GM19372 (cell line): ENCODE measurements at regions not wholly inside any gene's neighbourhood (a gene's known extent, or its start where the extent isn't known, plus 50 kb on each side); places are given as distances from the start of the nearest gene placed in this dataset.
"Not testable (repeated sequence)": the region's sequence is repeated elsewhere in the genome, so short reads cannot be mapped to it uniquely, and the experiment has no call there.

Experiments used
- ATAC-seq: cut with Tn5 transposase; IDR thresholded peaks from one replicate; pipeline ENCODE4 v1.9.1; 2021; ENCODE audit warnings: mild to moderate bottlenecking, low read depth, moderate library complexity; ENCODE audit not compliant: unreplicated experiment

DNA sequence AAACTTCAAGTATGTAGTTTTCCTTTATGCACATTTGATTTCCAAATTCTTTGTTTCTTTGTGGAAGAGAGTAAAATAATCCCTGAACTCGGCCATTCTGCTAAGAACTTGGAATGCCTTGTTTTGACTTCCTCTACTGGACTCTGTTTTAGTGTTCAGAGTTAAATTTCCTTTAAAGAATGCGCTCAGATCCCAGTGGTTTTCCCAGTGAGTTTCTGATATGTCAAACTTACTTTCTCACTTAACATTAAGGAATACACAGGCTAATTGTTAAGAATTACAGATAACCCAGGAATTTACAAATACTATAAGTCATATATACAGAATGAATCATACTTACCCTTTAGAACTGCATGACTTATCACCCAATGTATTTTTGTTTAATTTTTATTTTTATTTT is 1067.6 kb upstream of the CELF2 start:
- ATAC-seq, result no peak

DNA sequence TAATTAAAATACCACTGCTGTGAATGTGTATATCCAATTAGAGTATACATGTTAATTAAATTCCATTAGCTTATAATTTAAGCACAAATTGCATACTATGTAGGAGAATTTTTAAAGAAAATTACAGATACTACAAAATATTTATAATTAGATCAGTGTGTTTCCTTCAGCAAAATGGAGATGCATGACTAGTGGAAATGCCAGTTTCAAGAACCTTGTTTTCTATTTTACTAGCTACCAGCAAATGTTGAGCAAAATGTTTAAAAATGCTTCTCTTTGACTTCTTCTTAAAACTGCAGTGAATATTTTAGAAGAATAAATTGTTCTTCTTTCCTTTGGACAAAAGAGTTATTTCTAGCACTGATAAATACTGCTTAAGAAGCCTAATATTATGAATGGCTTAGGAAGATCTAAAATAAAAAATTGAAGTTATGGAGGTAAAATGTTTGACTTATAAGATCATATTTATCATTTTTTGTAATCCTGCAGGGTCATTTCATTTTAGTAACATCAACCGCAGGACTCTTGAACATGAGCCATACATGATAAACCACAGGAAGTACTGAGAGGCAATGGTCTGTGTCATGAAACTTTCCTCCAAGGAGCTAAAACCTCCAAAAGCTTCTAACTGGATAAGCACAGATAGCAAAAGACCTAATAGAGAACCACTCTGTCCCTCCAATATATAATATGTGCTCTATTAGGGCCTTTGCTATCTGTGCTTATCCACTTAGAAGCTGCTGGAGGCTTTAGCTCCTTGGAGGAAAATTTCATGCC is 1066.0 kb upstream of the CELF2 start:
- no peak for ATAC-seq

DNA sequence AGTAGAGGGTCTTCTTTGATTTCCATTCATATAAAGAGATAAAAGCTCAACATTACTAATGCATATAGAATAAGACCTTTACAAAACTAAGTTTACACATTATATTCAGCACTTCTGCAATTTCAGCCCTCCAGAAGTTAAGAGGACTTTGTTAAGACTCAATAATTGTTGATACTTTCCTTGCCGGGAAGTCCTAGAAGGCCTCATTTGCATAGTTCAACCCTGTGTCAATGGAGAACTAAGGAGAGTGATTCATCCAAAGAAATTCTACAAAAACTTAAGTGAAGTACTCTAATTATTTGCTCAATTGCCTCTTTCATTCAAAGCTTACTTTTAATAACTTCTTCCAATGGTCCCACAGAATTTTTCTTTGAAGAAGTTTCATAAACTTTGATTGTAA is 1060.3 kb upstream of the CELF2 start:
- ATAC-seq, result no peak

DNA sequence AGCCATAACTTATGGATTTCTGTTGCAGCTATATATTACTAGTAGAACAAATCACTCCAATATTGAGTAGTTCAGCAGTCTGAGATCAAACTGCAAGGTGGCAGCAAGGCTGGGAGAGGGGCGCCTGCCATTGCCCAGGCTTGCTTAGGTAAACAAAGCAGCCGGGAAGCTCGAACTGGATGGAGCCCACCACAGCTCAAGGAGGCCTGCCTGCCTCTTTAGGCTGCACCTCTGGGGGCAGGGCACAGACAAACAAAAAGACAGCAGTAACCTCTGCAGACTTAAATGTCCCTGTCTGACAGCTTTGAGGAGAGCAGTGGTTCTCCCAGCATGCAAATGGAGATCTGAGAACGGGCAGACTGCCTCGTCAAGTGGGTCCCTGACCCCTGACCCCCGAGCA is 1059.8 kb upstream of the CELF2 start:
- ATAC-seq, result not testable (repeated sequence)

DNA sequence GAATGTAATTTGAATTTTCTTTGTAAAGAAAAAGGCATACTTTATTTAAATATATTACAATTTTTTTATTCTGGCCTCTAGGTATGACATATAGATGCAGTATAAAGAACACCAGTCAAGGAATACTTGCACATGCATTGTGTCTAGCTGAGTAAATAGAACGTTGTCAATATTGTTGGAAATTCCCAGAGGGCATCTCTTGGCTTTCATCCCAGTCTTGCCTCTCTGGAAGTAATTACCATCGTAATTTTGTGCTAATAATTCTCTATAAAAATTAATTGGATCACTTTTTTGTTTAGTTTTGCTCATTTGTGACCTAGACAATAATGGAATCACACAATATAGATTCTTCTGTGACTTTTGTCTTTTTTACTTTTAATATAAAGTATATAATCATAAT is 1052.3 kb upstream of the CELF2 start:
- ATAC-seq, result no peak

DNA sequence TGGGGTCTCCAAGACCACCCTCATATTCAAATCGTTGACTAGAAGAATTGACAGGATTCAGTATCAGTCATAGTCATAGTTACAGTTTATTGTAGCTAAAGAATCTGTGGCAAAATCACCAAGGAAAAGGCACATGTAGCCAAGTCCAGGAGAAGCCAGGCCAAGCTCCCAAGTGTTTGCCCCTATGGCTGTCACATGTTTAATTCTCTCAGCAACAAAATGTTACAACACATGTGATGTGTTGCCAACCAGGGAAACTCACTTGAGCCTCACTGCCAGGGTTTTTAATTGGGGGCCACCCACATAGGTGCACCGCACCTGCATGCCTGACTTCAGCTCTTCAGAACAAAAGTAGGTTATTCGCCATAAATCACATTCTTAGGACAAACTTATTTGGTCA is 1030.9 kb upstream of the CELF2 start:
- no peak for ATAC-seq

DNA sequence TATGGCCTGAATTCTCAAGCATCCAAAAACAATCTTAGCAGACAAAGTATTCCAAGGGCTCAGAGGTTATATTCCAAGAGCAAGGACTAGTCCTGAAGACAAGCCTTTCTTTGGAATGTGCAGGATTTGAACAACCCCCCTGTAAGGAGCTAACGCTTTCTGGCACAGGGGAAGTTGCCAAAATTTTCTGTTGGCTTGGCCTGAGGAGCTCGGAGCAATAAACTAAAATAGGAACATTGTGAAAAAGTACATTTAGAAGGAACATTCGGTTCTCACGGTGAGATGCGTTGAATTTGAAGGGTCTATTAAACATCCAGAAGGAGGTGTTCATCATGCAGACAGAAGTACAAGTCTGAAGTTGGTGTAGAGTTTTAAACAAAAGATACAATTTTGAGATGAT is 1030.5 kb upstream of the CELF2 start:
- ATAC-seq, result no peak

DNA sequence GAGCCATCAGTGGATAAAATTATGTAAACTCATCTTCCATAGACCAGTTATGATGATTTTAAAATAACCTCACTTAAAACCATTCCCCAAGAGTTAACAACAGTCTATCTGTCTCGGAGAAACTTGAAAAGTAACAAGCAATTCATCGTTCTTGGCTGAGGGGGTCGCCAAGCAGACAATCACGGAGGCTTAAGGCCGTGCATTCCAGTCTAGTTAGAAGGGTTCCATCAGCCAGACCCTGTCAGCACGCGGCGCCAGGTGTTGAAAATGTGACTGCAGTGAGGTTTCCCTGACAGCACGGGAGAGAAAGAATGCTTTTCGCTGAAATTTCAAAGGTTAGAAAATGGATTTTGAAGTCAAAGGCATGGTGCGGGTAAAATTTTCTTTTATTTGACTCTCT is 1025.0 kb upstream of the CELF2 start:
- ATAC-seq, result no peak

DNA sequence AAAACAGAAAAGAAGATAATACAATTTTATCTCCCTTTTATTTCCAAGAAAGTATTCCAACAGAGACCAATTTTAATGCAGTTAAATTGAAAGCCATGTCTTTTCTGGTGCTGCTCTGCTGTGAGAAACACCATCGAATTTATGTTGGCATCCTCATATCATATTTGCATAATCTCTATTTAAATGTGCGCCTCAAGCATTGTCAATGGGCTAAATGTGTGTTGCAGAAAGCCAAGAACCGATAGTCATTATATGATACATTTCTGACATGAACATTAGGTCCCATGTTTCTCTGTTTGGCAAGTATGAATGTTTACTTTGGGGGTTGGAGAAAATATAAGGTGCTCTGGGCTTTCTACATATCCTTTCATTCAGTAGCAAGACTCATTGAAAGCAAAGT is 1023.5 kb upstream of the CELF2 start:
- ATAC-seq, result no peak

DNA sequence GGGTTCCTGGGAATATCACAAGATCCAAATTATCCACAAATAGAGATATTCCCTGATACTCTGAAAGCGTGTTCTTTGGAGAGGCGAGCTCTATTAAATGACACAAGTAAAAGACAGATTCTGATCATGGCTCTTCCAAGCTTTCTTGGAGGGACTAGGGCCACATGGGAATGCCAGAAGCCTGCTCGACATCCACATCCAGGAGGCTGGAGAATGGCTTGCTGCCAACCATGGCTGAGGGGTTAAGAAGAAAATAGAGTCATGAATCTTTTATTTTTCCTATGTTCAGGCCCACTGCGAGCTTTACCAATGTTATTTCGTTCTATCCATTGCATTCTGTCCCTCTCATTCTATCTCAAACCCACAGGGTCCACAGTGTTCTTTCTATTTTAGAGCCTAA is 1018.0 kb upstream of the CELF2 start:
- ATAC-seq, result no peak

DNA sequence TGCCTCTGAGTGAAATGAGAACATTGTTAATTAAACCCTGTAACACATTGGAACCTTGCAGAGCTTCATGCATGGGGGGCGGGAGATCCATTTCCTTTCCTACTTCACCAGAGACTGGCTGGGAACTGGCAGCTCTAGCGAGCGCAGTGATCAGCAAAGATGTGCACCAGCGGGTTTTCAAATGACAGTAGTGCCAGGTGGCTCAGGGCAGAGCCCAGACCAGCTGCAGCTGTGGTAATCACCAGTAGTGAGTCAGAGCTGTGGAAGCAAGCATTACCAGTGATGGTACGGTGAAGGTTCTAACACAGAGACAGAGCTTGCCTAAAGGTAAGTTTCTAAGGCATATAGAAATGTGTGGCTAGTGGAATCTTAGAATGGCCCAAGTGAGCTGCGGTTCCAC is 1009.7 kb upstream of the CELF2 start:
- ATAC-seq, result no peak

DNA sequence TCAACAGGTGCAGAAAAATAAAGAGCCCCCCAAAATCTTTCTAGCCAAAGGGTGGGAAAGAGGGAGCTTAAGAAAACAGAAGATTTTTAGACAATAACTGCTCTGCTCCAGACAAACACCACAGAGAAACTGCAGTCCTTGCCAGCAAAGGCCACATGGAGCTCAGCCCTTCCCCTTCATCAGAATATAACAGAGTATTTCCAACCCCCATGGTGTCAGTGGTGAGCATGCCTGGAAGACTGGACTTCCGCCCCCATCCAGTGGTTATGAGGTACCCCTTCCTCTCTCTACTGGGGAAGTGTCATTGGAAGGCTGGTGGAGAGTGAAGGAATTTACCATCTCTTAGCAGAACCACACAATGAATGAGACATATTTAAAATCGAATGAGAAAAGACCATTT is 1007.3 kb upstream of the CELF2 start:
- ATAC-seq, result no peak

DNA sequence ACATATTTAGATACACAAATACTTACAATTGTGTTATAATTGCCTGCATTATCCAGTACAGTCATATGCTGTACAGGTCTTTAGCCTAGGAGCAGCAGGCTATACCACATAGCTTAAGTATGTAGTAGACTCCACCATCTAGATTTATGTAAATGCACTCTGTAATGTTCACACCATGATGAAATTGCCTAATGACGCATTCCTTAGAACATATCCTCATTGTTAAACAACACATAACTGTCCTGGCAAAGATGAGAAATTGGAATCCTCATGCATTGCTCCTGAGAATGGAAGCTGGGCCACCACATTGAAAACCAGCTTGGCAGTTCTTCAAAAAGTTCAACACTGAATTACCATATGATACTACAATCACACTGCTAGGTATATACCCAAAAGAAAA is 1002.8 kb upstream of the CELF2 start:
- ATAC-seq, result no peak

DNA sequence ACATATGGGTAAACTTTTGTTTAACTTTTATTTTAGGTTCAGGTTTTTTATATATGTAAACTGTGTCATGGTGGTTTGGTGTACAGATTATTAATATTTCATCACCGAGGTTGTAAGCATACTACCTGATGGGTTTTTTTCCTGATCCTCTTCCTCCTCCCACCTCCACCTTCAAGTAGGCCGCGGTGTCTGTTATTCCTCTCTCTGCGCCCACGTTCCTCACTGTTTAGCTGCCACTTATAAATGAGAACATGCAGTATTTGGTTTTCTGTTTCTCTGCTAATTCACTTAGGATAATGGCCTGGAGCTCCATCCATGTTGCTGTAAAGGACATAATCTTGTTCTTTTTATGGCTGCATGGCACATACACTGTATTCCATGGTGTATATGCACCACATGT is 1000.0 kb upstream of the CELF2 start:
- ATAC-seq, result no peak

DNA sequence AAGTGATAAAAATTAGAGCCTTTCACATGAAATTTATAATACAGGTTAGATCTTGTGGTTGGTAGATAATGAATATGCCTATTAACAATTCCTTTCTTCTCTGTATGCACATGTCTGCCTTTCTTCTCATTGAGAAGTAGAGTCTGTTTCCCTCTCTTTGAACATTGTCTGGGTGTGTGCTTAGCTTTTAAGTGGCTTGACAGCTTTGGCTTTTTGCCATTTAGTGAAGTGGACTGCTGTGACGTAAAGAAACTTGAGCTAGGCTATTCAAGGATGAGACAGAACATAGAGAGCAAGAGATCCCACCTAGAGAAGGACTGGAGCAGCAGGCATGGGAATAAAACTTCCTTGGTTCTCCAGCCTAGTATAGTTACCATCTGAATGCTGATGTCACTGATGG is 996.7 kb upstream of the CELF2 start:
- no peak for ATAC-seq

DNA sequence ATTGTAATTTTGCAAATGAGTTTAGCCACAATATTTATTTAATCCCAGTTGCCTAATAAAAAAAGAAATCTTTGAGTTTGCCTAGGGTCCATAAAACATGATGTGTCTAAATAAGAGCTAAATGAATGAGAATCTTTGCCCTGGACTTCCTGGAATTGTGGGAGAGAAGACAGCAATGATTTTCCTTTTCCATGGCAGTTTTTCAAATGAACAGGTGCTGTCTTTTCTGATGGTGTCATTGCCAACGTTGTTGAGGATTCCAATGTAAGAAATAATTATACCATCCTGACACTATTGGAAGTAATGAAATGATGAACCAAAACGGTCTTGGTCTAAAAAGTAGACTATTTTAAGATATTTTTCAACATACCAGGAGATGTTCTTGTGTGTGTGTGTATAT is 984.7 kb upstream of the CELF2 start:
- ATAC-seq, result no peak

DNA sequence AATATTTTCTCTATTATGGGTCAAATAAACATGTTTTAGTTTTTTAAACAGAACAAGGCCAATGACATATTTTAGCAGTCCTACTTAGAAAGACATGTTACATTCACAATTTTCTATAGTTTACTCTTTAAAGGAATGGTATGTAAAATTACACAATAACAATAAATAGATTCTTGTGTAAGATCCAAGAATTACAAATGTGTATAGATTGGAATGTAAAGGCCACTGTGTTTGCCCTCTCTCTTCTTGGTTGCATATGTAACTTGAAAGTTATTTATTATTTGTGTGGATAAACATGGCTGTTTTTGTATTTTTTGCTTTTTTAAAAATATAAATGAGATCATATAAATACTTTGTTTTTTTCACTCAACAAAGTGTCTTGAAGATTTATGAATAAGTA is 979.3 kb upstream of the CELF2 start:
- ATAC-seq, result no peak

DNA sequence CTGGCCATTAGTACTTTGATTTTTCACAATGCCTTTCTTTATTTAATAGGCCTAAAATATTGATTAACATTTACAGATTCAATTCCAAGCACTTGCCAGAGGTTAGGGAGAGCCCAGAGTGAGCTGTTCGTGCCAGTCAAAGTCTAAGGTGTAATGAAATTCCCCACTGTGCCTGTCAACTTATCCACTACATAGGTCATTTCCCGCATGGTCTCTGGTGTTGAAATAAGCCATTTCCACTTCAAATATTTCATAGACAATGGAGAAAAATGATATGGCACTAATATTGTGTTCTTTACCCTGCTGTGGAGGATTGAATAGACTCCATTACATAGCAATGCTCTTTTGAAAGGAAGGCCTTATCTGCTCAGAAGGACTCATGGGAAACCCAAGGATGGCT is 978.1 kb upstream of the CELF2 start:
- no peak for ATAC-seq

DNA sequence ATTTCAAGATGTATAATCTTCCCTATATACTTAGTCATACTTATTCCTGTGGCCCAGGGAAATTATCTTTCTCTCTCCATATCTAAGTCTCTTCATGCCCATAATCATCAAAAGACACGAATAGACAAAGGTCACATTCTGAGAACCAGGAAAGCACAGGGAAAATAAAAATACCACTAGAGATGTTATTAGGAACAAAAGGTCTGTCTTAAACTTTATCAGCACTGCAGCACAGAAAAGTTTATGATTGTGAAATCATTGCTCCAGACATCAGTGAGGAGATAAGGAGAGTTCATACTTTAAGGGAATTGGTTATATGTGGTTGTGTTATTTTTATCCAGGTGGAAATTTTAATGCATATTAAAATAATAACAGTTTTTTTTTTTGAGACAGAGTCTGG is 974.6 kb upstream of the CELF2 start:
- ATAC-seq, result no peak

DNA sequence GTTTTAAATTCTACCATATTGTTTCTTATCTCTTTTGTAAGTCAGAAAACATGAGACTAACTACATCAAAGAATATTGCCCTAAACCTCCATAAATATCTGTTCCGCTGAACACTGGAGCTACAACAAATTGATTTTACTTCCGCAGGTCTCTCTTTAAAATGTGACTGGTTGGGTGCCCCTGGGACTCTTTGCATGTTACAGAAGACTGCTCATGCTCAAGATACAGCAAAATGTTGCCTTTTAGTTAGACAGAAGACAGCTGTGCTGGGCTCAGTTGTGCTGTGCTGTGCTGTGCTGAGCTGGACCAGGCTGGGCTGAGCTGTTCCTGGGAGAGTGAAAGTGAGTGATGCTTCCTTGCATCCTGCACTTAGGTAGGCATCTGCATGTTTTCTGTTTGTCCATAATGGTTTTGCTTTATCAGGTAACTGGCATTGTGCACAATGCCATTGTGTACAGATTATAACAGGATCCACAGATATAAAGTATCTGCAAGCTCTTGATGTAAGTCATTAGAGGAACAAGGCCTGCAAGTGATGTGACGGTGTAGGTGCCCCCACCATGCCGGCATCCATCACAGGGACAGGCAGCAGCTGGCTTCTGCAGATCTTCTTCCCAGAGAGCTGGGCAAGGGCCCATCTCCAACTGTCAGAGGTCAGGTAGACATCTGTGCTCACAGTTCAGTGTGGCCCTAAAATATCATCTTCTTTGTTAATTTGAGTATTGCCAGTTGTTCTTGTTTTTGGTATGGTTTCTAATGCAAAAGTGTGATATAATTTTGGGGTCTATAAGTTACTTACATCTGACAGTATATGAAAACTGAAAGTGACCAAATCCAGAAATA is 972.5 kb upstream of the CELF2 start:
- ATAC-seq, result no peak

DNA sequence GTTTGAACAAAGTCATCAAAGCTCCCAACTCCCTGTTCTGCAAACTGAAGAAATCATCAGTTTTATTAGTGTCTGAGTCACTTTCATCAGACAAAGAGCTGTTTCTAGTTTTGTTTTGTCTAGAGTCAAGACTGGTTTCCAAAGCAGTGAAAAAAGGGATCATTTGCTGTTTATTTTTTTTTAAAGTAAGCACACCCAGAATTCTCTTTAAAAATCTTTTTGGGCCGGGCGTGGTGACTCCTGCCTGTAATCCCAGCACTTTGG is 972.0 kb upstream of the CELF2 start:
- ATAC-seq, result no peak

DNA sequence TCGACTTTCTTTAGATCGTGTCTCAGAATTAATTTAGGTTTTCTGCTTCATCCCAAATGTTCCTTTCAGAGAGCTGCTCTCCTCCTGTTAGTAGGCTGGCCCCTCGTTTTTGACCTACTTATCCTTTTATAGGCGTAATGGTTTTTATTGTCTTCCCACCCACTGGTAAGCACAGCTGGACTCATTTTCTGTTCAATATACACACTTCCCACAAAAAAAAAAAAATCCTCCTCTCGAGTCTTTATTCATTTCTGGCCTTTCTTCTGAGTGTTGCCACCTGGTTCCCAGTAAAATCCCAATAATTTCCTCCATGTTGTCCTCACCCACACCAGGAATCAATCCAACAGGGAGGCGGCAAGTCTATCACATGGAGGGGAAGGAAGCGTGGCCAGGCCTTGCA is 970.2 kb upstream of the CELF2 start:
- no peak for ATAC-seq
